GM19463 (cell line): ENCODE measurements at regions not wholly inside any gene's neighbourhood (a gene's known extent, or its start where the extent isn't known, plus 50 kb on each side); places are given as distances from the start of the nearest gene placed in this dataset.
"Not testable (repeated sequence)": the region's sequence is repeated elsewhere in the genome, so short reads cannot be mapped to it uniquely, and the experiment has no call there.

ENCODE experiments used
- ATAC-seq: cut with Tn5 transposase; IDR thresholded peaks from one replicate; pipeline ENCODE4 v1.9.1; 2021; ENCODE audit warnings: mild to moderate bottlenecking, moderate library complexity; ENCODE audit not compliant: unreplicated experiment

DNA sequence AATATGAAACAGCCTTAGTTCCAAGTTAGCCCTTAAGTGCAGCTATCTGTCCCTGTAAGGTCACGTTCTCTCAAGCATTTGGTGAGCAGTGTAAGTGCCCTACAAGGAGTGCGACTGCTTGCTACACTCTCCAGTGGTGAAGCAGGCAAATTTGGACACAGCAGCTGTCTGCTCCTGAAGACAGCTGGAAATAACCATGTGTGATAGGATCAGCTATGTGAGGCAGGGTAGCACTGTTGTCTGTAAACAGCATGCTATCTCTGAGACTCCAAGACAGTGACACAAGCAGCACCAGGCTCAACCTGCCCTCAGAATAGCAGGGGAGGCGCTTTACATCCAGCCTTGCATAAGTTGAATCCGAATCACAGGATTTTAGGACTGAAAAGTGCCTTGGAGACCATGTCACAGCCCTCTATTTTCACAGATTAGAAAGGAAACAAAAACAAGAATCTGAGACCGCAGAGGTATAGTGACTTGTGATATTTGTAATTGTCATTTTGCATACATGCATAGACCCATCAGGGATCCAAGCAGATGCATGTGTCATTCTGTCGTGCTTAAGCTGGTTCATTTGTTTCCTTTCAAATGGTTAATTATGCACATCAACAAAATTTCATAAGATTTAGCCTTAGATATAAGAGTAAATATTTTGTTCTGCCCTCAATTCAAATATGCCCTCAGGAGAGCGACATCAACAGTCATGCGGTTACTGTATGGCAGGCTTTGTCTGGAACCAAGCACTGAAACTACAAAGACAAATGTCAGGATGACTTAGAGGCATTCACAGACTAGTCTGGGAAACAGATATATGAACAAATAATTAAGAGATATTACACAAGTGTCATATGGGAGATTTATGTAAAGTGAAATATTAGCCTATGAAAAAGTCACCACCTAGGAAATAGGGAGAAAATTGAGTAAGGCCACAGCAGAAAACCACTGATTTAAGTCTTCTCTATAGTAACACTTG is 134.9 kb upstream of the NRIP1 start:
- ATAC-seq: no peak

DNA sequence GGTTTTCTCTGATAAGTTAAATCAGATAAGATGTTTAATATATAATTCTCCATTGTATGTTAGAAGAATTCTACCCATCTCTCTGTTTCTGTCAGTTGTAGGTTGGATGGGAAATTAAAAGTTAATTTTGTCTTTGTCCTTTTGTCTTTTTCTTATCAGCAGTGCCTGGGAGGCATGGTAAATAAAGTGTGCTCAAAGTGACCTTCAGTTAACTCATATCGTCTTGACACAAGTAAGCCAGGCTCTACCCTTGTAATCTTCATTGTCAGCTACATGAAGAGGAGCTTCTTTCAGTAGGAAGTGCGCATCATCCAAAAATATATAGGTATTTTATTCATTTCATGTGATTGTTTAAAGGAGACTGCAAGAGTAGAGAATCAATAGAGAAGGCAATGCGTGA is 138.9 kb upstream of the NRIP1 start:
- ATAC-seq: no peak

DNA sequence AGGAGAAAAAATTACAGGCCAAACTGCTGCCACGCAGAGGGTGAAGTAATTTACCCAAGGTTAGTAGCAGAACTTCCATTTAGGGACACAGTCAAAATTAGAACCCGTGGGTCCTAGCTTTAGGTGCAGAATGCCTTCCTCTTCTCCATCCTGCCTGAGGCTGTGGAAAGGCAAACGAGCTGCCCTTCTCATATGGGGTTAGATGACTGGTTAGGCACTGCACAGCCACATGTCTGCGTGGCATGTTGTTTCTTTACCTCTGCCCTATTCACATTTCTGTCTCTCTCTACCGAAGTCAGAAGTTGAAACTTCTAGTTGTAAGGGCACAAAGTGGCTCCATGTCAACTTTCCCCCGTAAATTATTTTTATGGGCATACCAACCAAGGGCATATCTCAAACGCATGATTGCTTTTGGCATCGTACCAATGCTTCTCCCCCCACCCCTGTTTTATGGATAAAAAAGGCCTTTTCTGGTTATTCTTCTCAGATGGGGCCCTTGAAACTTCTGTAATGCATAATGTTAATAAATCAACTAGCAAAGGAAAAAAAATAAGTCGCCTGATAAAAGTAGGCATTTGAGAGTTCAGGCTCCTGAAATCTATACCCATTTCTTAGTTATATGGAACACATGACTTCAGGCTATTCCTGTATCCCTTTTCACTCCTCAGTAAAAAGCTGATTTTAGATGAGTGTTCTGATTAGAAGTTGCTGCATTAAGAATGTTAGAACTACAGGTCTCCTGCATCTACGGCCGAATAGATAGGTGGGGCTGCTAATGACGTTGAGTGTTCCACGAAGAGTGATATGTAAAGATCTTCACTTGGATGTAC is 139.6 kb upstream of the NRIP1 start:
- ATAC-seq: no peak

DNA sequence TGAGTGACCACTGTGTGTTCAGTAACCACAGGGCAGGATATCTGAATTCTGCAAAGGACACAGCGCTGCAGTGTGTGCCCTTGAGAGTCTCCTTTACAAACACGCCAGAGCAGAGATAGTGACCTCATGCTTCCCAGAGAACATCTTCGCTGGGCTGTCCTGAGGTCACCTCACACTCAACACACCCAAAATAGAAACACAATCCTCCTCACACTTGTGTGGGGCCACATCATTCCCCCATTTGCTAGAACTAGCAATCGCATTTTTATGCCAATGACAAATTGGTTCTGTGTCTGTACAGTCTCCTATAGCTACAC is 140.1 kb upstream of the NRIP1 start:
- ATAC-seq: no peak

DNA sequence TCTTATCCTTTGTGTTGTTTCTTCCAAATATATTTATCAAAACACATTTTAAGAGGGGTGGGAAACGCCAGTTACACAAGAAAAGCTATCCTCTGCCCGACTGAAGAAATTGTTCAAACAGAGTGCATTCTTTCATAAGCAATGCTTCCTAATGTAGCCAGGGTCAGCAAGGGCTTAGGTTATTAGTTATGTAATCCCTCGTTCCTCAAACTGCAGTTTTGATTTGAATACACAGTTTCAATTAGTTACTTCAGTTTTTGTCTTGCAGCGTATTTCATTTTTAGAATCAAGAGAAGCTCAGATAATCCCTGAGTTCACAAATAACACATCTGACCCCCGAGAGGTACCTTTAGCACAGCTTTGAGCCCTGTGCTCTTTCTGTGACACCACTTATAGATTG is 141.7 kb upstream of the NRIP1 start:
- ATAC-seq: peak; percentile 78

DNA sequence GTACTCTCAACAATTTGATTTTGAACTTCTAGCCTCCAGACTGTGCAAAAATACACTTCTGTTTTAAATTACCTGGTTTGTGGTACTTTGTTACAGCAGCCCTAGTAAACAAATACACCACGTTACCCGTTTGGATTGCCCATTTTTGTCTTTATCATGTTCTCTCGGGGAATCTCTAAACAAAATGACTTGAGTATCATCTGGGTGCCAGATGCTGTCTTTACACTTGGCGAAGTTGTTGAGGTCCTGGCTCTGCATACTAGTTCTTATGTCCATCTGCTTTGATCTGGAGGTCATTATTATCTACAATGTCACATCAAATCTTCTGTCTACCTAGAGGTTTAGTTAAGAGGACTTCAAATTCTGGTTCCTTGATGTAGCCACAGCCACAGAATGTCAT is 142.4 kb upstream of the NRIP1 start:
- no peak for ATAC-seq

DNA sequence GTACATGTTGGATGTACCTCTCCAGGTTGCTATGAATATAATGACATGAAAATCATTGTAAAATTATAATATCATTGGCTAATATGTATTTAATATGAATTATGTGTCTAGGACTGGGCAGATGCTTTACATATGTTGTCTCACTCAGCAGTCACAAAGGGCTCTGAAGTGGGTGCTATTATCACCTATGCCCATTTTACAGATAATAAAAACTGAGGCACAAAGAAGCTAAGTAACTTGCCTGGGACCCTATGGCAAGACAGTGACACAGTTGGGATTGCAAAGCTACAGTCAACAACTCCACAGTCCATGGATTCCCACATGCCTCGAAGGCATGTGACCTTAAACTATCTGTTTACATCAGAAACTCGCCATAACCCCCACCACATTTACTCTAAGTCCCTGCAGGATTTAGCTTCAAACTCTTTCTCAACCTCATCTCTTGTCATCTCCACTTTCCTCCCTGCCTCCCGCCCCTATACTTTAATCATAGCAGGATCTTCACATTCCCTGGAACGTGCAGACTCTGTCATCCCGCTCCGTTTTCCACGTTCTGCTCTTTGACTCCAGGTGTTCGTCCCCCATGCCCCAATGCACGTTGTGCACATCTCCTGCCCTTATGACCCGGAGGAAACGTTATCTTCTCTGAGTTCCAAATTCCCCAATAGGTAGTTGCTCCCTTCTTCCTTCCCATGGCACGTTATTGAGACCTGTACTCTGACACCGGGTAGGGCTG is 143.0 kb upstream of the NRIP1 start:
- no peak for ATAC-seq

DNA sequence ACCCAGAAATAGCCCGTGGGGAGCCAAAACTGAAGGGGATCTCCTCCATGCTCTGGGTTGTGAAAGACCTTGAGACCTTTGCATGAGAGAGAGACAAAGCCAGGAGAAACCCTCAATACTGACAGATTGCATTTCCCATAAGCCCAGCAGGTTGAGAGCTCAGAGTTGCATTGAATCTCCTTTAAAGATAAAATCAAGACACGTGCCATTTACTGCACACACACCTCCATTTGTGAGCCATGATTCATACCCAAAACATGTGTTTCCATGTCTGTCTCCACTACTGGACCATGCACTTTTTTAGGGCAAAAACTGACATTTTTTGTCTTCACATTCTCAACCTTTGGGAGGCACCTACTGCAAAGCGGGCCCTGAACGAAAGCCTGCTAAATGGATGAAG is 144.0 kb upstream of the NRIP1 start:
- no peak for ATAC-seq

DNA sequence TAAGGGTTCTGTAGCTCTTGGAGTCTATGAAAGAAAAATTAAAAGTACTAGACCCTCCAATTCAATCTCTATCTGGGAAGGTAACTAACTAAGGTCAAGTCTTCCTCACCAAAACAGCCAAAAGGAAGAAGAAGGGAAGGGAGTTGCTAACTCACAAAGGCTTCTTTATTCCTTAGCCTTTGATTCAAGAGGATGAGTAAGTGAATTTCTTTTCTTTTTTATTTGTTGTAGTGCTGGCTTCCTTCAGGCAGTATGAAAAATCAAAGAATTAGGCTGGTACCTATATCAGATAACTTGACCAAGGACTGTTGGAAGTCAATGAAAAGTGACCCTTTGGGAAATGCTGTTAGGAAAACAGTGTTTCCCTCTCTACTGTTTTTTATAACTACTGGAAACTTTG is 144.4 kb upstream of the NRIP1 start:
- no peak for ATAC-seq

DNA sequence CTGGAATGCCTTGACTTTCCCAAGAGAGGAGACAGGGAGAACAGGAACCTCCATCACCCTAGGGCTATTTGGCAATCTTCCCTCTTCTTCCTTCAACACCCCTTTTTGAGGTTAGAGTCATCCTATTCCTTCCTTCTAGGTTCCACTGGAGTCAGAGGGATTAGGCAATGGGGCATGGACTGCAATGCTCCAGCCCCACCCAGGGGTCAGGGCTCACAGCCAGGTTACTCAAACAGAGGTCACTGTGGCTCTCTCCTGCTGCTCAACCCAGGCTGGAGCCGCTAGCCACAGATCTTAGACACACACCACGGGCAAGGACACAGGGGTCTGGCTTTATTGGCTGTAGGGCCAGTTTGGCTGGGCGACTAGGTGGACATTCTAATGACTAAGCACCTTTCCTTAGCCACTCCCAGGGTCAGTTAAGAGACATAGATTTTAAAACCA is 145.5 kb upstream of the NRIP1 start:
- ATAC-seq: no peak

DNA sequence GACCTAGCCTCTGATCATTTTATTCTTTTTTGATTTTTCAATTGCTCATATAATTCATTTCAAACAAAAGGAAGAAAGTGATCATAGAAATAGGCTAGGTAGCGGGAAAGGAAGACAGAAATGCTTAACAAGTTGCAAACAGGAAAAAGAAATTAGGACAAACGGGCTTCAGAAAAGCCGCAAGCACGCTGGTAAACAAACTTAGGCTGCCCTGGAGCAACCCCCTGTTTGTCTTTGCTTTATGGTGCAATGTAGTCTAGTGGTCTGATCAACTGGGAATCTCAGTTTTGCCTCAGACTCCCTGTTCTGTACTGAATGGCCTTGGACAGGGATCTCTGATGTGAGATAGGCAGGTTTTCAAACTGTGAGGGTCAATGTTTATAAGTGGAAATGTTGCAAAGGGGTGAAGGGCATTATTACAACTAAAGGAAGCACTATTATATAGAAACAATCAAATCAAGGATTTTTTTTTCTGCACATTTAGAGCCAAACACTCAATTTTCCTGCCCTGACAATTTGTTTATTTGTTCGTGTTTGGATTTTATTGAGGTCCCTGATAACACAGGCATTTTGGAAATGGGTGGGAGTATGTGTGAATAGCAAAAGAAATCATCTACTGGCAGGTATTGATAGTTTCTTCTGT is 146.8 kb upstream of the NRIP1 start:
- no peak for ATAC-seq

DNA sequence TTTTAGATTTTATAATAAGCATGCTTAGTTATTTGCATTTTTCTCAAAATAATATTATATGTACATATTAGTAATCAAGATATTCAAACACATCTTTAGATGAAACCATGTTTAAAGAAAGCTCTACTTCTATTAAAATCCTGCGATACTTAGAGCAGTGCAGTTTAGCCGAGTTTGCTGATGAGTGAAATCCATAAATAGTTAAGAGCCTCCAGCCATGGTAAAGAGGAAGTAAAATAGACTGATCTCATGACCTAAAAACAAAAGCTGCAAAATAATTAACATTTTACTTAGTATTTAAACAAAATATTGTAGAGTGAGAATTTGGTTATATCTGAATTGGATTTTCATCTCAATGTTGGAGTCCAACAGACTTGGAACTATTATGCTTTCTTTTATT is 147.4 kb upstream of the NRIP1 start:
- ATAC-seq: no peak

DNA sequence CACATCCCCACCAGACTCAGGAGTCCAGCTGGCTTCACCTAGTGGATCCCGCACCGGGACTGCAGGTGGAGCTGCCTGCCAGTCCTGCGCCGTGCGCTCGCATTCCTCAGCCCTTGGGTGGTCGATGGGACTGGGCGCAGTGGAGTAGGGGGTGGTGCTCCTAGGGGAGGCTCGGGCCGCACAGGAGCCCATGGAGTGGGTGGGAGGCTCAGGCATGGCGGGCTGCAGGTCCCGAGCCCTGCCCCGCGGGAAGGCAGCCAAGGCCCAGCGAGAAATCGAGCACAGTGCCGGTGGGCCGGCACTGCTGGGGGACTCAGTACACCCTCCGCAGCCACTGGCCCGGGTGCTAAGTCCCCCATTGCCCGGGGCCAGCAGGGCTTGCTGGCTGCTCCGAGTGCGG is 153.7 kb upstream of the NRIP1 start:
- not testable (repeated sequence) for ATAC-seq

DNA sequence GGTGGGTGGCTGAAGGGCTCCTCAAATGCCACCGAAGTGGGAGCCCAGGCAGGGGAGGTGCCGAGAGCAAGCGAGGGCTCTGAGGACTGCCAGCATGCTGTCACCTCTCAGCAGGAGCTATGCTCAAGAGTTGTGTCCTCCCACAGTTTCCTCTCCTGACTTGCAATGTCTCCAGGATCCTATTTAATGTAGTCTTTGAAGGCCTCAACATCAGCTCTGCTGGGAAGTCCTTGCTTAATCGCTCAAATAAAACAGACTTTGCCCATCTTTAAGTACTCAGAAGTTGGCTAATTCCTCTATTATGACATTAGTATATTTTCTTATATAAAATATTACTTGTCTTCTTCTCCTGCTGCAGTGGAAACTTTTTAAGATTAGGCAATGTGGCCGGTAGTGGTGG is 154.2 kb upstream of the NRIP1 start:
- ATAC-seq: no peak

DNA sequence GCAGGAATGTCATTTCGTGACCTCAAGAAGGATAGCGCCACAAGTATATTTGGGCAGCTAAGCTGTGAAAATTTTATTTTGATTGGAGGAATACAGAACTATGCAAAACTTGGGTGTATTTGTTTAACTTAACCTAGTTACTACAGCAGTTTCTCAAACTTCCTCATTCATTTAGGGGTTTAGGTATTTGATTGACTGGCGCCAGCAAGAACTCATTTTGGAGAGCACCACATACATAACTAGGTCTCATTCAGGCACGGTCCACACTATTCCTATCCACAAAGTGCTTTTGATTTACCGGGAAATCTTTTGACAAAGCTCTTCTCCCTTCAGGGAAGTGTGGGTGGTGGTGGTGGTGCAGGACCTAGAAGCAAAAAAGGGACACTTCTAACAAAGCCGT is 155.1 kb upstream of the NRIP1 start:
- no peak for ATAC-seq

DNA sequence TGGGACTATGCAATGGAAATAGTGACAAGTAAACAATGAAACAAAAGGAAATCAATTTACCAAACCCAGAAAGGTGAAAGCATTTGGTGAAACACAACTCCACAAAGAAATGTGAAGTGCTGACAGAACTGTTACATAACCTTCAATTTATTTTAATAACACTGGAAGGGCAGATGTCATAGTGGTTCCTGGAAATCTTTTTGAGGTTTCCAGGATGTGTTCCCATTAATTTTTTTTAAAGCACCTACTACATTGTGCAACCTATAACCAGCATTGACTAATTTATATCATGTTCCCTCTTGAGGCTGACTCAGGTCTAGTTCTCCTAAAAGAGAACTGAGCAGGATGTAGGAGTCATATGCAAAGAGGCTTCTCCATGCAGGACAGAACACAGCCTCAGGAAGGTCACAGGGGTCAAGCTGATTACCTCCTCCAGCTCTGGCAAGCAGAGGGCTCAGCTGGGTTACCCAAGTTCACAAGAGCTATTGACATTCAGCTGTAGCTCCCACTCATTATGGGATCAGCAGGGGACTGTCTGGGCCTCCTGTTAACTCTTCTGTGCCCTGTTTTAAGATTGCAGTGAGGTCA is 157.1 kb upstream of the NRIP1 start:
- no peak for ATAC-seq

DNA sequence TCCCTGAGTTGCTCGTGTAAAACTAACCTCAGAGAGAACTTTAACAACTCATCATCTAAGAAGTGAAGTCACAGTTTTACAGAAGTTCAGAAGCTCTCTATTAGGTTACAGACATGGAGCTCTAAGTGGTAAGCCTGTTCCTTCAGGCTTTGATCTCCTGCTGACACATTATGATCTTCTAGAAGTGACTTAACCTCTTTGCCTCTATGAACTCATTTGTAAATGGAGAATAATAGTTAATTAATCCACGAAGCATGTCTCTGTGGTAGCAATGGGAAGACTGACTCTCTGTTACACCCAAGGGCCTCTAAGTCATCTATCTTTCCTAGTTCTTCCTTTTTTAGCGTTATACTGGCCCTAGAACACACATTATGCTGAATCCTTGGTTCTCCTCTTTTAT is 157.9 kb upstream of the NRIP1 start:
- no peak for ATAC-seq

DNA sequence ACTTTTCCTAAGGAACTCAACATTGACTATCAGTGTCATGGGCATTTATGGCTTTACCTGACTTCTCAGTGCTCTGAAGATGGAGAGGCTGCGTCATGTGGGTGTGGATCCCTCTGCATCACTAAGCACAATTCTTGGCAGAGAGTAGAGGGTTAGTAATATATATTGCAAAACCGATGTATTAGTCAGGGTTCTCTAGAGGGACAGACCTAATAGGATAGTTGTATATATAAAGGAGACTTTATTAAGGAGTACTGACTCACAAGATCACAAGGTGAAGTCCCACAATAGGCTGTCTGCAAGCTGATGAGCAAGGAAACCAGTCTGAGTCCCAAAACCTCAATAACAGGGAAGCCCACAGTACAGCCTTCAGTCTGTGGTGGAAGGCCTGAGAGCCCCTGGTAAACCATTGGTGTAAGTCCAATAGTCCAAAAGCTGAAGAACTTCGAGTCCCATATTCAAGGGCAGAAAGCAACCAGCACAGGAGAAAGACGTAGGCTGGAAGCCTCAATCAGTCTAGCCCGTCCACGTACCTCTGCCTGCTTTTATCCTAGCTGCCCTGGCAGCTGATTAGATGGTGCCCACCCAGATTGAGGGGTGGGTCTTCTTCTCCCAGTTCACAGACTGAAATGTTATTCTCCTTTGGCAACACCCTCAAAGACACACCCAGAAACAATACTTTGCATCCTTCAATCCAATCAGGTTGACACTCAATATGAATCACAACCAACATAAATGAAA is 159.7 kb upstream of the NRIP1 start:
- ATAC-seq: no peak

DNA sequence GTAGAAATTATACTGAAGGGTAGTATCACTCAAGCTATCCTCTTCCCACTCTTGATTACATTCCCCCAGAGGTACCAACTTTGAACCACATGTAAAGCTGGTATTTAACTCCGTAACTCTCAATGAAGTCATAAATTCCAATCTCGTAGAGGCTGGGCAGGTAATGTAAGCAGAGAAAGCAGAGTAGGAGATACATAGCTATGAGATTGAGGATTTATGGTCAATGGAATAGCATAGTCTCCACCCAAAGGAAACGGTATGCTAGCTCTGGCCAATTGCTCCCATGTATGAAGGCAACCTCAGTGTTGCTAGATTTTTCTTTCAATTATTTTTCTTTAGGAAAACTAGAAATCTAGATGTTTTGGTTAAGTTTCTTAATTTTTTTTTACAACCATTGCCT is 163.1 kb upstream of the NRIP1 start:
- ATAC-seq: no peak

DNA sequence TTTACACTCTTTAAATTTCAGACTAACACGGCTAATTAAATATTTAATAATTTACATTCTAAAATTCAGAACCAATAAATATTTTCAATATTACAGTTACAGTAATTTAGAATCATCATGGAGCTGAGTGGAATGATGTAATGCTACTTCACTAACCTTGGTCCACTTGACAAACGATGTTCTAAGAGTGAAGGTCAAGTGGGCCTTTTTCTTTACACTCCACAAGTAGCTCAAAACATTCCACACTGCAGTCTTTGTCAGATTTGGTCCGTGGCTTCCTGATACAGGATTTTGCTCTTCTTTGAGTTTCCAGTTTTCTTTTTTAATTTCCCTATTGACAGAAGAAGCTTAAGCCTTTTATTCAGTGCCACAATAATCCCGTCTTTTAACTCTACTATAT is 164.6 kb upstream of the NRIP1 start:
- no peak for ATAC-seq
